ENCODE measurements at regions not wholly inside any gene's neighbourhood (a gene's known extent, or its start where the extent isn't known, plus 50 kb on each side); places are given as distances from the start of the nearest gene placed in this dataset.

GRCh38 chr4:43842594-43842993 lies 606.0 kb downstream of the KCTD8 start:
- TF ChIP-seq, protein P1, sequence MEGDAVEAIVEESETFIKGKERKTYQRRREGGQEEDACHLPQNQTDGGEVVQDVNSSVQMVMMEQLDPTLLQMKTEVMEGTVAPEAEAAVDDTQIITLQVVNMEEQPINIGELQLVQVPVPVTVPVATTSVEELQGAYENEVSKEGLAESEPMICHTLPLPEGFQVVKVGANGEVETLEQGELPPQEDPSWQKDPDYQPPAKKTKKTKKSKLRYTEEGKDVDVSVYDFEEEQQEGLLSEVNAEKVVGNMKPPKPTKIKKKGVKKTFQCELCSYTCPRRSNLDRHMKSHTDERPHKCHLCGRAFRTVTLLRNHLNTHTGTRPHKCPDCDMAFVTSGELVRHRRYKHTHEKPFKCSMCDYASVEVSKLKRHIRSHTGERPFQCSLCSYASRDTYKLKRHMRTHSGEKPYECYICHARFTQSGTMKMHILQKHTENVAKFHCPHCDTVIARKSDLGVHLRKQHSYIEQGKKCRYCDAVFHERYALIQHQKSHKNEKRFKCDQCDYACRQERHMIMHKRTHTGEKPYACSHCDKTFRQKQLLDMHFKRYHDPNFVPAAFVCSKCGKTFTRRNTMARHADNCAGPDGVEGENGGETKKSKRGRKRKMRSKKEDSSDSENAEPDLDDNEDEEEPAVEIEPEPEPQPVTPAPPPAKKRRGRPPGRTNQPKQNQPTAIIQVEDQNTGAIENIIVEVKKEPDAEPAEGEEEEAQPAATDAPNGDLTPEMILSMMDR (IDR thresholded peaks at IDR 0.05; ENCODE audit: insufficient read depth, low read length, missing control alignments) = no peak
- ChIA-PET CTCF (no interaction called here), POLR2A (no interaction called here)
- no peak overlapping the region for H3K4me3 ChIP-seq (ENCODE audit: low read depth, low read length)
- no peak for DNase-seq (ENCODE audit: low read depth, low spot score)

DNA sequence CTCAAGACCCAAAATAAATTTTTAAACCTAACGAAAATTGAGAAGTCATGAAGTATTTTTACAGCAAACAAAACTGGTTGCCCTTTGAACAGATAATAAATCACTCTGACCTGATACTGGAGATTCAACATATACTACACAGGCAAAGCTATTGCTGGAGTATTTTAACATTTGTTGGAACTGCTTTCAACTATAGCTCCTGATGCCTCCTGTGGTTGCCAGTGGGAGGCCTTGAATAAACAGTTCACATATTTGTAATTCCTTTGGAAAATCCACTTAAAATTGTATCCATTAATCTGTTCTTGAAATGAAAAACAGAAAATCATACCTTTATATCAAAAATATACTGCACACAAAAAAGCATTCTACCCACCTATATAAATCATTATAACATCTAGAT lies 605.1 kb downstream of the KCTD8 start:
- H3K4me3 ChIP-seq (ENCODE audit: low read depth, low read length) = no peak overlapping the region
- ChIA-PET POLR2A (no interaction called here), CTCF (no interaction called here)
- no peak for DNase-seq (ENCODE audit: low read depth, low spot score)
- TF ChIP-seq, protein P1 (IDR thresholded peaks at IDR 0.05; ENCODE audit: insufficient read depth, low read length, missing control alignments) = no peak

GRCh38 chr4:43846111-43846587 lies 602.5 kb downstream of the KCTD8 start:
- ChIA-PET POLR2A (no interaction called here), CTCF (no interaction called here)
- no peak overlapping the region for H3K4me3 ChIP-seq (ENCODE audit: low read depth, low read length)
- DNase-seq (ENCODE audit: low read depth, low spot score) = no peak
- TF ChIP-seq, protein P1 (IDR thresholded peaks at IDR 0.05; ENCODE audit: insufficient read depth, low read length, missing control alignments) = no peak

DNA sequence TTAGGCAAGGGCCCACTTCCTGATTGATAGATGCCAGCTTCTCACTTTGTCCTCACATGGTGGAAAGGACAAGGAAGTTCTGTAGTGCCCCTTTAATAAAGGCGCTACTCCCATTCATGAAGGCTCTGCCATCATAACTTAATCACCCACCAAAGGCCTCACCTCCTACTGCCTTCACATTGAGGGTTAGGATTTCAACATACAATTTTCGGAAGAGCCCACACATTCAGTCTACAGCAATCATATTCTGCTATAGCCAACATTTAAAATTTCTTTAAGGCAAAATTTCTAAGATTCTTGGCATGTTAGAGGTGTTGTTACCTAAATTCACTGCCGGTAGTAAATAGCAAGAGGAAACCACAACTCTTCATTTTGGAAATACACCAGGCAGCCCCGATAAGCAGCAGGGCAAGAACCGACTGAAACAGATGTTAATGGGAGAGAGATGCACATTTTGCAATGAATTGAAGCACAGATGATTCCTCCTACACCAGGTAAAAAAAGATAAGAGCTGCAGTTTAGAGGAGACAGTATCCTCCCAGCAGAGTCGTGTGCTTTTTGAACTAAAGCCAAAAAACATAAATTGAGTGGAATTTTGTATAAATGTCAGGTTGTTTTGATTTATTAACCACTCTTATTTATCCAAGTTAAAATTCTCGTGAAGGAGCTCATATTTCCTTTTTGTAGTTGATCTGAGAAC lies 594.9 kb downstream of the KCTD8 start:
- CTCF ChIA-PET = no interaction called here
- TF ChIP-seq, protein P1 (IDR thresholded peaks at IDR 0.05; ENCODE audit: insufficient read depth, low read length, missing control alignments) = no peak
- POLR2A ChIA-PET = no interaction called here
- no peak for DNase-seq (ENCODE audit: low read depth, low spot score)
- no peak overlapping the region for H3K4me3 ChIP-seq (ENCODE audit: low read depth, low read length)

DNA sequence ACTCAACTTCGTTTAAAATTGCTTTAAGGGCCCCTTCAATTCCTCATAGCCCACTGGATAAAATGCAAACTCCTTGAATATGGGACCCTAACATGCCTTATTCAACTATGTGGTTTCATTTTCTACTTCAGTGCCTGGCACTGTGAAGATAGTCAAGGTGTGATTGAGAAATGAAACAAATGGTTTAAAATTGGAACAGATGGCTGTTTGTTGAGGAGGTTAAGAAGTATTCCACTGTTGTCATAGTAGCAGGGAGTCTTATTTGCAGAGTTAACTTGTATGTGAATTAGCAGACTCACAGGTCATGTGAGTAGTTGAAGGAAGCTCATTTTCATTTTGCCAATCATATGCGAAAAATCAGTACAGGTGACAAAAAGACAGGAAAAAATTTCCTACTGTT lies 593.3 kb downstream of the KCTD8 start:
- TF ChIP-seq, protein P1 (IDR thresholded peaks at IDR 0.05; ENCODE audit: insufficient read depth, low read length, missing control alignments) = no peak
- H3K4me3 ChIP-seq (ENCODE audit: low read depth, low read length) = no peak overlapping the region
- no peak for DNase-seq (ENCODE audit: low read depth, low spot score)
- ChIA-PET POLR2A (no interaction called here), CTCF (no interaction called here)

GRCh38 chr4:43864616-43865146 lies 583.9 kb downstream of the KCTD8 start:
- no peak overlapping the region for H3K4me3 ChIP-seq (ENCODE audit: low read depth, low read length)
- ChIA-PET POLR2A (no interaction called here), CTCF (no interaction called here)
- TF ChIP-seq, protein P1 (IDR thresholded peaks at IDR 0.05; ENCODE audit: insufficient read depth, low read length, missing control alignments) = no peak
- DNase-seq (ENCODE audit: low read depth, low spot score) = no peak

Data from AG04449 (cell line).